H1 (cell line): ENCODE measurements at regions not wholly inside any gene's neighbourhood (a gene's known extent, or its start where the extent isn't known, plus 50 kb on each side); places are given as distances from the start of the nearest gene placed in this dataset.
"Not testable (repeated sequence)": the region's sequence is repeated elsewhere in the genome, so short reads cannot be mapped to it uniquely, and the experiment has no call there.

Experiments
- CTCF ChIA-PET: fragments of 300-600 bp; sonication (Branson Sonifier 250); formaldehyde crosslinking; loops from one replicate; lab custom pipeline; 2021; ENCODE audit not compliant: partially characterized antibody; lab: Charles Lee
- POLR2A ChIA-PET: fragments of 300-600 bp; sonication (Branson Sonifier 250); formaldehyde crosslinking; loops from one replicate; lab custom pipeline; 2021; ENCODE audit warnings: inconsistent platforms; ENCODE audit not compliant: partially characterized antibody; lab: Charles Lee
- DNase-seq, 2 experiments: peaks; one replicate each; pipeline versions ENCODE4 v3.0.0 to v3.0.0-alpha.2; 2010 to 2022; ENCODE audit warnings: low spot score in 2 of 2, low read depth in 1 of 2, mixed read lengths in 1 of 2
- FAIRE-seq: peaks from 2 replicates; lab custom pipeline; 2011; peaks lifted over from hg19 to GRCh38; lab: Jason Lieb, UNC
- H2AFZ ChIP-seq: 2 replicates; pipeline ENCODE4 v1.8.1; 2012; ENCODE audit warnings: low read length, inconsistent platforms
- H2AK5ac ChIP-seq: 2 replicates; pipeline ENCODE4 v1.6.1; 2013; ENCODE audit warnings: low read depth, low read length
- H2BK120ac ChIP-seq: replicated peaks from 2 replicates; pipeline ENCODE3; 2013; ENCODE audit warnings: low read depth, low read length, inconsistent platforms
- H2BK12ac ChIP-seq: 2 replicates; pipeline ENCODE4 v1.6.1; 2013; ENCODE audit warnings: low read depth, low read length
- H2BK15ac ChIP-seq: 2 replicates; pipeline ENCODE4 v1.6.1; 2013; ENCODE audit warnings: low read length
- H2BK20ac ChIP-seq: 2 replicates; pipeline ENCODE4 v1.6.1; 2013; ENCODE audit warnings: low read length
- H2BK5ac ChIP-seq: 2 replicates; pipeline ENCODE4 v1.6.1; 2013; ENCODE audit warnings: low read depth, low read length
- H3K14ac ChIP-seq: 2 replicates; pipeline ENCODE4 v1.6.1; 2013; ENCODE audit warnings: inconsistent platforms; ENCODE audit not compliant: insufficient read length
- H3K18ac ChIP-seq: 2 replicates; pipeline ENCODE4 v1.6.1; 2013; ENCODE audit warnings: low read length; ENCODE audit errors: extremely low read depth
- H3K23ac ChIP-seq: 2 replicates; pipeline ENCODE4 v1.6.1; 2013; ENCODE audit warnings: inconsistent platforms; ENCODE audit not compliant: insufficient read length
- H3K23me2 ChIP-seq: 2 replicates; pipeline ENCODE4 v1.6.1; 2013; ENCODE audit warnings: low read depth, low read length
- H3K27ac ChIP-seq: 2 replicates; pipeline ENCODE4 v1.6.1; 2011; ENCODE audit warnings: low read depth, low read length, inconsistent platforms
- H3K27me3 ChIP-seq, 4 experiments: replicated peaks in 1 of 4; 1 replicate in 1 of 4; 2 replicates in 3 of 4; pipeline versions ENCODE4 v1.6.1 to v1.8.1; 2011 to 2013; ENCODE audit warnings: low read length in 3 of 4, mild to moderate bottlenecking in 3 of 4, inconsistent platforms in 2 of 4, mixed read lengths in 2 of 4, moderate library complexity in 1 of 4; ENCODE audit not compliant: control insufficient read depth in 3 of 4, insufficient read depth in 3 of 4; ENCODE audit errors: extremely low read depth in 1 of 4
- H3K36me3 ChIP-seq, 4 experiments: 2 replicates each; pipeline versions ENCODE4 v1.6.1 to v1.8.1; 2011 to 2013; ENCODE audit warnings: mild to moderate bottlenecking in 4 of 4, low read length in 3 of 4, moderate library complexity in 2 of 4, control low read depth in 1 of 4, inconsistent platforms in 1 of 4; ENCODE audit not compliant: insufficient read depth in 4 of 4, control insufficient read depth in 2 of 4
- H3K4ac ChIP-seq: replicated peaks from 2 replicates; pipeline ENCODE3; 2013; ENCODE audit warnings: low read length, low read depth, mixed read lengths, inconsistent platforms; ENCODE audit not compliant: insufficient read length
- H3K4me1 ChIP-seq, 4 experiments: replicated peaks in 1 of 4; 1 replicate in 1 of 4; 2 replicates in 3 of 4; pipeline versions ENCODE4 v1.6.1 to v1.8.1; 2011 to 2013; ENCODE audit warnings: low read length in 3 of 4, inconsistent platforms in 2 of 4, mixed read lengths in 1 of 4; ENCODE audit not compliant: insufficient read depth in 4 of 4, control insufficient read depth in 3 of 4
- H3K4me2 ChIP-seq, 2 experiments: 2 replicates each; pipeline versions ENCODE4 v1.6.1 to v1.8.1; 2011 to 2013; ENCODE audit warnings: low read depth in 2 of 2, low read length in 2 of 2, control low read depth in 1 of 2, inconsistent platforms in 1 of 2, mild to moderate bottlenecking in 1 of 2; ENCODE audit not compliant: insufficient read depth in 1 of 2
- H3K4me3 ChIP-seq, 4 experiments: fragments of 200-600, 300-600 bp in 1 of 4; sonication (generic), shearing (Covaris generic), sonication (Bioruptor Twin) in 1 of 4; 2 replicates each; pipeline versions ENCODE4 v1.5.1 to v1.8.1; 2011 to 2016; ENCODE audit warnings: low read length in 4 of 4, low read depth in 3 of 4, control low read depth in 2 of 4, inconsistent platforms in 2 of 4, mild to moderate bottlenecking in 2 of 4, mixed read lengths in 1 of 4, moderate library complexity in 1 of 4; ENCODE audit not compliant: insufficient read depth in 2 of 4; ENCODE audit errors: extremely low read depth in 1 of 4
- H3K56ac ChIP-seq: replicated peaks from 2 replicates; pipeline ENCODE3; 2013; ENCODE audit warnings: low read depth, mild to moderate bottlenecking, mixed read lengths, low read length, inconsistent platforms; ENCODE audit not compliant: insufficient read length
- H3K79me1 ChIP-seq: 2 replicates; pipeline ENCODE4 v1.6.1; 2013; ENCODE audit warnings: low read depth, low read length, control low read depth
- H3K79me2 ChIP-seq, 2 experiments: 2 replicates each; pipeline versions ENCODE4 v1.6.1 to v1.8.1; 2012 to 2013; ENCODE audit warnings: low read length in 2 of 2, mild to moderate bottlenecking in 2 of 2, inconsistent platforms in 1 of 2; ENCODE audit not compliant: insufficient read depth in 2 of 2, control insufficient read depth in 1 of 2
- H3K9ac ChIP-seq, 4 experiments: replicated peaks in 1 of 4; 1 replicate in 1 of 4; 2 replicates in 3 of 4; pipeline versions ENCODE4 v1.6.1 to v1.8.1; 2011 to 2013; ENCODE audit warnings: low read depth in 3 of 4, low read length in 3 of 4, control low read depth in 2 of 4, mild to moderate bottlenecking in 2 of 4, moderate library complexity in 2 of 4, inconsistent platforms in 1 of 4; ENCODE audit errors: extremely low read depth in 1 of 4
- H3K9me3 ChIP-seq, 2 experiments: 2 replicates each; pipeline versions ENCODE4 v1.6.1 to v1.8.1; 2012 to 2013; ENCODE audit warnings: mild to moderate bottlenecking in 2 of 2, moderate library complexity in 2 of 2, control low read depth in 1 of 2, inconsistent platforms in 1 of 2, low read depth in 1 of 2, low read length in 1 of 2, mixed read lengths in 1 of 2; ENCODE audit not compliant: insufficient read depth in 2 of 2
- H4K20me1 ChIP-seq, 2 experiments: replicated peaks in 1 of 2; 2 replicates each; pipeline versions ENCODE3 to v1.8.1; 2011 to 2013; ENCODE audit warnings: inconsistent platforms in 2 of 2, low read length in 2 of 2, mild to moderate bottlenecking in 1 of 2; ENCODE audit not compliant: insufficient read depth in 2 of 2, control insufficient read depth in 1 of 2
- H4K5ac ChIP-seq: 2 replicates; pipeline ENCODE4 v1.6.1; 2013; ENCODE audit warnings: low read length, low read depth, mixed read lengths, inconsistent platforms; ENCODE audit not compliant: insufficient read length
- H4K8ac ChIP-seq: 2 replicates; pipeline ENCODE4 v1.8.0; 2013; ENCODE audit warnings: mild to moderate bottlenecking, moderate library complexity, low read length, inconsistent platforms; ENCODE audit not compliant: insufficient read depth; ENCODE audit errors: extremely low read depth
- H4K91ac ChIP-seq: replicated peaks from 2 replicates; pipeline ENCODE3; 2013; ENCODE audit warnings: low read length, mixed read lengths, inconsistent platforms; ENCODE audit not compliant: insufficient read length
- WGBS, 2 experiments: shearing (Covaris generic) in 1 of 2; methylation state at CpG; one replicate each; pipeline versions ENCODE4 v1.1.6 to v1.1.7; 2013 to 2015; ENCODE audit warnings: low lambda C conversion rate in 2 of 2, mixed read lengths in 2 of 2, inconsistent platforms in 1 of 2, low coverage in 1 of 2, missing lambda C conversion rate in 1 of 2; ENCODE audit not compliant: insufficient replicate concordance in 2 of 2, insufficient coverage in 1 of 2, insufficient read length in 1 of 2; ENCODE audit errors: extremely low coverage in 1 of 2, missing lambda C conversion rate in 1 of 2; 5-methylcytosine and 5-hydroxymethylcytosine counted together

DNA sequence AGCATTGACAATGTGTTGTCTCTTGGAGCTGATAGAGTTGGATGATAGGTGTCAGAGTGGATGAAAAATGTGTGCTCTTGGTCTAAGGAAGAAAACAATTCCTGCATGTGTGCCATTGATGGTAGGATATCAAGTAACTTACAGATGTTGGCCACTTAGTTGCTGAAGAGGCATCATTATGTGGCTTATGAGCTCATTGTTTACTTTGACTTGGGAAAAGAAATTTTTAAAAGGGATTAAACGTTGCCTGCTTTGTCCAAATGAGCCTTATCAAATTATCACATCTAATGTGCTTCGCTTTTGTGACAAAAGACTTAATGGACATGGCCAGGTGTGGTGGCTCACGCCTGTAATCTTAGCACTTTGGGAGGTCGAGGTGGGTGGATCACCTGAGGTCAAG lies 98.1 kb downstream of the TBC1D26 start:
- H3K9me3 ChIP-seq, H3K23ac ChIP-seq, H3K56ac ChIP-seq, H2BK20ac ChIP-seq, H3K14ac ChIP-seq, H2BK5ac ChIP-seq, H4K20me1 ChIP-seq, FAIRE-seq, H3K4me1 ChIP-seq, H3K4me2 ChIP-seq, H3K36me3 ChIP-seq, POLR2A ChIA-PET, CTCF ChIA-PET, H2BK120ac ChIP-seq, H3K27me3 ChIP-seq, H2BK15ac ChIP-seq, H3K27ac ChIP-seq, H4K8ac ChIP-seq, DNase-seq, H2BK12ac ChIP-seq, H3K9ac ChIP-seq, H4K91ac ChIP-seq, H3K79me1 ChIP-seq, H3K18ac ChIP-seq, H4K5ac ChIP-seq, H3K4ac ChIP-seq, H2AK5ac ChIP-seq, H3K4me3 ChIP-seq, H3K79me2 ChIP-seq, H2AFZ ChIP-seq, H3K23me2 ChIP-seq: not testable (repeated sequence)
- WGBS, 2 experiments, result 89% methylated on average over 4 of the region's 4 CpGs; no CpG with 5 or more reads in 1 of the 2 experiments

- H3K27me3 ChIP-seq, H4K5ac ChIP-seq, H2BK12ac ChIP-seq, H3K9me3 ChIP-seq, H3K4me1 ChIP-seq, H2BK5ac ChIP-seq, H3K36me3 ChIP-seq, H3K56ac ChIP-seq, H3K23me2 ChIP-seq, H3K27ac ChIP-seq, H4K91ac ChIP-seq, H3K9ac ChIP-seq, POLR2A ChIA-PET, H3K79me1 ChIP-seq, H4K8ac ChIP-seq, H3K18ac ChIP-seq, H3K79me2 ChIP-seq, DNase-seq, H2AK5ac ChIP-seq, H3K4ac ChIP-seq, H3K14ac ChIP-seq, H4K20me1 ChIP-seq, FAIRE-seq, H2BK15ac ChIP-seq, H3K23ac ChIP-seq, H3K4me3 ChIP-seq, H2BK120ac ChIP-seq, H3K4me2 ChIP-seq, H2AFZ ChIP-seq, H2BK20ac ChIP-seq: not testable (repeated sequence)
- CTCF ChIA-PET, result interaction anchor here (0.6 kb wide), 1 partner anchor 85 kb away, joined by 3 read pairs; no protein-coding TSS in a partner anchor
- WGBS, 2 experiments, result 83% methylated on average over 6 of the region's 6 CpGs; no CpG with 5 or more reads in 1 of the 2 experiments
Observed at GRCh38 chr17:15831182-15831581, 99.1 kb downstream of the TBC1D26 start.
